T-helper 1 cell (primary cell): ENCODE measurements at regions not wholly inside any gene's neighbourhood (a gene's known extent, or its start where the extent isn't known, plus 50 kb on each side); places are given as distances from the start of the nearest gene placed in this dataset.

ENCODE experiments used
- DNase-seq, 5 donors: peaks; one replicate each; pipeline ENCODE4 v3.0.0-alpha.2; 2012 to 2020

DNA sequence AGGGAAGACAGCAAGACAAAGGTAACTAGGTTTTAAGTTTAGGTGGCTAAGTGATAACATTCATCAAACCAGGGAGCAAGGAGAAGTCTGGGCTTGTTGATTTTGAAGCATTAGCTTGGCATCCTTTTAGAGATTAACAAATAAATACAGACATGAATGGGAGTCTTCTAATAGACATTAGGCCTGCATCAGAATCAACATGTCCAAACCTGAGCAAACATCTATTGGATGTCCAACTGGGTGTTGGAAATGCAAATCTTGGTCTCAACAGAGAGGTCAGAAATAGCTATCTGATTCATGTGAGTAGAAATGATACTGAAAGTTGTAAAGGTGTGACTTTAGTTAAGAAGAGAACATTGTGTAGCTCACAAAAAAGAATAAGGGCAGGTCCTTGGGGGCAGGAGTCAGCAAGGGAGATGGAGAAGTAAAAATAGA, 85.5 kb upstream of the RND3 start:
- no peak for DNase-seq

DNA sequence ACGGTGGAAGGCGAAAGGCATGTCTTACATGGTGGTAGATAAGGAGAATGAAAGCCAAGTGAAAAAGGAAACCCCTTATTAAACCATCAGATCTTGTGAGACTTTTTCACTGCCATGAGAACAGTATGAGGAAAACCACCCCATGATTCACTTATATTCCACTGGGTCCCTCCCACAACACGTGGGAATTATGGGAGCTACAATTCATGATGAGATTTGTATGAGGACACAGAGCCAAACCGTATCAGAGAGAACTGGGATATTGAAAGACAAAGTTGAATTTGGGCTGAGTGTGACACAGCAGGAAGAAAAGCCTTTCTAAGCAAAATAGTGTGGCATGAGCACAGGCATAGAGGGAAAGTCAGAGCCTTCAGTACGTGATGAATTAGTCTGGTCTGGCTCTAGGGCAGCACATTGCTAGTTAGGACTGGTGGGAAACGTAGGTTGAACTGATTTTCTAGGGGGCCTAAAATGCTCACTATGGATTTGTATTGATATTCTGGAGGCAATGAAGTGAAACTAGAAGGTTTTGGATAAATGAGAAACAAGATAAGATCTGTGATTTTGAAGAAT, 84.8 kb upstream of the RND3 start:
- DNase-seq = no peak

DNA sequence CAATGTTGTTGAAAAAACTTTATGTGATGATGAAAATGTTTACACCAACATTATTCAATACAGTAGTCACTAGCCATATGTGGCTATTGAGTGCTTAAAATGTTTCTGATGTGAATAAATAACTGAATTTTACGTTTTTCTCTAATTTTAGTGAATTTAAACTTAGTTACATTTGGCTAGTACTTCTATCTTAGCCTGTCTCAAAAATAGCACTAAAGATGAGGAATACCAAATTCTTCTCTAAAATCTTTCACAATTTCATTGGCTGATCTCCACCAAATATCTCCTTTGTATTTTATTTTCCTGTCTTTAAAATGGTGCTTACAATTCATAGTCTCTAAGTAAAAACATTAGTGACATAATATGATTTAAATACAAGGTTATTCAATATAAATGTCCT, 83.7 kb upstream of the RND3 start:
- DNase-seq = no peak

DNA sequence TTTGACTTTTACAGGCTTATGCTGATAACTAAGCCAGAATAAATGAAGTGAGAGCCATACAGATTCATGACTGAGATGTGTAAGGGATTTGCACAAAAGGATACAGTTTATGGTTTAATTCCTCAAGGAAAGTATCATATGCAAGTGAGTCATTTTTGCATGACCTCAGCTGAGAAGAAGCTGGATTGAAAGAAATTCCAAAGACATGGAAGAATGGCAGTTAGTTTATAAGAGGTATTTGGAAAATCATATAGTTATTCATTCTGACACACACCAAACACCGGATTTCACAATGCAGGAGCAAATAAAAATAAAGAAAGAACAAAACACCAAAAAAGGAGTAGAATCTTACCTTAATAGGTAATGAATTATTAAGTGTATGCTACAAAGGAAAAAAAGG, 83.2 kb upstream of the RND3 start:
- DNase-seq = no peak

DNA sequence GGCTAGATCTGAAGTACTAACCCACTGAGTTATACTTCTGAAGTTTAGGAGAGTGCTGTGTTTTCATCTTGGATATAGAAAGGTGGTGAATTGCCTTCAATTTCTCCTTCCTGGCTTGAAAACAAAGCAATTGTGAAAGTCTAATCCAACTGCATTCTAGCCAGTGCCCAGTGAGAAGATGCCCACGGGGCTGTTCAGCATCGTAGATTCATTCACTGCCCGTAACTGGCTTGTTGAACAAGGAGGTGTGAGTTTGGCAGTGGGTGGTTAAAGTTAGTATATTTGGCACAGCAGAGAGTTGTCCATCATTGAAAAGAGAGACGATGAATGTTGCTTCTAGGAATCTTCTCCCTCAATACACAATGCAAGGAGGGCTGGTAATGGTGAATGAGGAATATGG, 82.3 kb upstream of the RND3 start:
- DNase-seq = no peak

DNA sequence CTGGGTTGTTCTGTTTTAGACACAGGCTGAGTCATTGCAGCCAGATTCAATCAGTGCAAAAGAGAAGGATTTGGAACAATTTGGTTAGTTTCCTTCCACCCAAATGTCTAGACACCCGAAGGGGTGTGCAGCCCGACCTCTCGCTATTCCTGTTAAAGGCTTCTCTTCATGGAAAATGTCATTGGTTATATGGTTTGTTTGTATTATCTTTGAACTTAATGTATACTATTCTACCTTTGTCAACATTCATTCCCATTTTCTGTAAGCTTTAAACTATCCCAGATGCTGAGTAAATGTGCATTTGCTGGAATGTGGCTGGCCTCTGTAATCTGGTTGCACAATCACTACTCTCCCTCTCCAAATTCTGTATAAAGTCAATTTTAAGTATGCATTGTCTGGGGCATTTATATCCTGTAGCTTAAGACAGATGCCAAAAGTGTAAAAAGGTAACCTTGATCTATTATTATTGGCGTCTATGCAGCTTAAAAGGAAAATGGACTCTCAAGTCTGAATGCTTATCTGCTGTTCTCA, 80.4 kb upstream of the RND3 start:
- DNase-seq = no peak

DNA sequence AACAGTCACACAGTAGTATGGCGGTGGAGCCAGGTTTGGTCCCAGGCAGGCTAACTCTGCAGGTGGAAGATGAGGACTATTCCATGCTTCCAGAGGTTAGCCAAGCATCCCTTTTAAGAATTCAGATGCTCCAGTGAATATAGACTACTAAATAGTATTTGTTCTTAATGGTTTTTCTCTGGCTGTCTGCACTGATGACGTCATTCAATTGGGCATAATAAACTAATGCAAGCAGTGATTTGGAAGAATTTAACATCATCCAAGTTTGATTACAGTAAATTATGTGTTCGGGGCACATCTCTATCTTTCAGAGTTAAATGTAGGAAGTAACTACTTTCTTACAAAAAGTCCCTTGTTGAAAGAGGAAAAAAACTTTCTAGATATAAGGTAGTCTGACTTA, 78.8 kb upstream of the RND3 start:
- no peak for DNase-seq

DNA sequence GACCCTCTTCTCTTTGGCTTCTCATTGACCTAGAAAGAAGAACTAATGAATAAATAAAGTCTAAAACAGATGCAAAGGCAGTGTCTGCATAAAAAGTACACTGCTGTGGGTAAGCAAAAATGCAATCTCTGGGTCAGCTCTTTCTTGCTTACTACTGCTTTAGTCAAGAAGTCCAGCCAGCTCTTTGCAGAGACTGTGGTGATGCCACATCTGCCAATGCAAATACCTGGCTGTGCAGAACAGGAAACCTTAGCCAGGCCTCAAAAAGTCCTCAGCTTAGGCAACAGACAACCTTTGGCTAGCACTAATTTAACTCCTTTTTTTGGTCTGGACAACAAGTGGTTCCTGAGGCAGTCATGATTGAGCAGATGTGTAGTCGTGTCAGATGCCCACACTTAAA, 73.6 kb upstream of the RND3 start:
- DNase-seq = no peak

DNA sequence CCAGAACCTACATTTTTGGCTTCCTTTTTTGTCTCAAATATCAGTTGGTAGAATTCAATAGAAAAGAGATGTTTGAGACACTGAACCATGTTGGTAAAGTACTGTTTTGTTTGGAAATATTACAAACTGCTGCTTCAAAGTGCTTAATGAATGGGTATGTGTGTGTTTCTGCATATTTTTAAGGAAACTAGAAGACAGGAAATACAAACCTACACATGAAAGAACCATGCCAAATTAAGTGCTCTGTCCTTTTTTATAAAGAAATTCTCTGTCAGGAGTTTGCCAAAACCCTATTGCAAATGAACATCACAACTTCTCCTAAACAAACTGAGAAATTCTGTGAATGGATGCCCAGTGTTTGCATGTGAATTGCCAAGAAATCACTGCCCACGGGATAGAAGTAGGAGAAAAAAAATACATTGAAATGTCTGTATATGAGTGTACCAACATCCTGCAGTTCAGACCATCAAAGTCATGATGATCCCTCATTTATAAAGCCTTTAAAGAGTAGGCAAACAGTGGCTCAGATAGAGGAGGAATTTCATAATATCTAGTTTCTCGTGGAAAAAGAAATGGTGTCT, 69.6 kb upstream of the RND3 start:
- no peak for DNase-seq

DNA sequence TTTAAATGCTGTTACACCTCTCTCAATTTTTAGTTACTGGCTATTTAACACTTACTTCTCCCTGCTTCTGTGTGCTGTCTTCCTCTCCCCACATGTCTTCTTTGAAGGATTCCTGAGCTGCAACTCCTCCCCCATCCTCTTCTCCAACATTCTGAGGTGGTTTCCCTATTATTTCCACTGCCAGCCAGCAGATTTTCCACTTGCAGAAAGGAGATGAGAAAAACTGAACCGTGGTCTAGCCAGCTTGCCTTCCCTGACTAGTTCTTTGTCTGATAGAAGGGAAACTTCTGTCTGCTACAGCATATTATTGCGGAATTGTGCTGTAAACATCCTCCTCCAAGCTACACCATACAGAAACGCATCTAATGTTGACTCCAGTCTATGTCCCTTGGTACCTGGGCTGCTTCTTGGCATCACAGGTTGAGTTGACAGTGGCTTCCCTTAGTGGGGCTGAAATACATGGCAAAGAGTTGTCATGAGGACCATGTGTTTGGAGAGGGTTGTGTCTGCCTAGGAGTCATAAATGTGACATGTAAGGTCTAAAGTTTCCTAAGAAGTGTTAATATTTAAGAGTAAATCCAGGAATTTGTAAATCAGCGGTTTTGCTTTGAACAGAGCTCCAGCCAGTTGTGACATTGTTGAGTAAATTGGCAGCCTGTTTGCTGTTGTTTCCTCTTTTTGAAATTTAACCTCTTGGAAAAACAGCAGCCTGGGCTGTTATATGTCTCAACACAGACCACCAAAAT, 68.3 kb upstream of the RND3 start:
- no peak for DNase-seq

DNA sequence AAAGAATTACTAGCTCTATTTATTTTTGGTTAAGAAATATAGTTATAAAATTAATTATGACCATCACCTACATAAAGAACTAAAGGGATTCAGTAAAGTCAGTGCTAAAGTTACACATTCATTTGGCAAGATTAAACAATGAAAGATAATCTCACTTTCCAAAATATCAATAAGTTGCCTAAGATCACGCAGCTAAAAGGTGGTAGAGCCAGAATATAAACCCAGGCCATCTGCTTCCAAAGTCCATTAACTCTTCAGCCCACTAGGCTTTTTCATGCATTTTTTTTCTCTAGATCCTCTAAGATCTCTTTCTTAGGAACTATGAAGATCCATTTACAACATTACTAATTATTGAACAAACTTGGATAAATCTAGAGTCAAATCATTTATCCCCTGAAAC, 66.6 kb upstream of the RND3 start:
- no peak for DNase-seq

DNA sequence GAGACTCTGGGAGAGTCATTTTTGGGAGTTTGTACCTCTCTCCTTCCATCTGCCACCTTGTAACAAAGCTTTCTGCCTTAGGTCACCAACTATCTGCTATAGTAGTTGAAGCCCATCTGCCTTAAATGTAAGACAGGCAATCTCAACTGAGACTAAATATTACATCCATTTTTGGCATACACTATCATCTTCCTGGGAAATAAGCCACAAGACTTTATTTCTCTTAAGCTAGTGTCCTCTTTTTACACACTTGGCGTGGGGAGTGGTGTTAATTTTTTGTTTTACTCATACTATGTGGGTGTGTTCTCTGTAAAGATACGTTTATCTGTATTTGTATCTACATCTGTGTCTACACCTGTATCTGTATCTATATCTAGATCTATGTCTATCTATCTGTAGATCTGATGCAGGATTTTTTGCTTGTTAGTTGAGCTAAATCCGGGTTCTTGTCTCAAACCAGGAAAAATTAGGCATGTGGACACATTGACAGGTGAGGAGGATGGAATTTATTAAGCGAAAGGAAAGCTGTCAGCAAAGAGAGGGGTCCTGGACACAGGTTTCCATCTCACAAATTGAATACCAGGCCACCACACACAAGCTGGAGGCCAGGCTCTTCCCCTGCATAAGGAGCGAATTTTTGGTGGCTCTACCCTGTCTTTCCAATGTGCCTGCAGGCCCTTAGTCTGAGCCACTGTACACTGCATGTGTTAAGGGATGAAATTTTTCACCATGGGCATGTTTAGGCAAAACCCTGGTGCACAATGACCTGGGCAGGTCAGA, 64.8 kb upstream of the RND3 start:
- no peak for DNase-seq

DNA sequence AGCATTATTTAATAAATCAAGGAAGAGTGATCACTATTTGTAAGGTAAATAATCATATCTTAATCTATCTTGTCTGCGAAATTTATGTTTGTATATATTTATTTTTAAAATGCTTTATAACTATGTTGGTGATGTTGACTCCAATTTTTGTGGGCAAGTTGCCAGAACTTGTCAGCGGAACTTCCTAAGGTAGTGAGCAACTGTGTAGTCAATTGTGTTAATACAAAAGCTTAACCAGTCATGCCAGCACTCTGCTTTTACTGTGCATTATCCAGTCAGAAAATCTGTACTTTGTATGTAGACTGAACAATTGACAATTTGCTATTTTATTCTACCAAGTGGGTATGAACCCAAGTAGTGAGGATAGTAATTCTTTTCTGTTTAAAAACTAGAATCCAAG, 61.9 kb upstream of the RND3 start:
- DNase-seq = no peak

DNA sequence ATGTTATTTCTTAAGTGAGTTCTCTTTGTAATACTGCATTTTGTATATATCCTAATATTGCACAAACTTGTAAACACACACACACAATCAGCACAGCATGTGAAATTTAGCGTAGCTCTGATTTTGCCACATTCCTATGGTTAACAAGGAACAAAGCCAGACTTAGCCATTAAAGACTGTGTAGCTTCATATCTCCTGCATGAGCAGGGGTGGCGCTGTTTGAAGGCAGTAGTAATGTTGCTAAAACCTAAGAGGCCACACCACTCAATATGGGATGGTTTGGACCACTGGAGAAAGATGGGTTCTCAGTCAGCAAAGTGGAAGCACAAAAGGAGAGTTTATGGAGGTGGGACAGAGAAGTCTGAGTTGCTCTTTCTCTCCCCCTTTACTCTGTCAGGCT, 61.1 kb upstream of the RND3 start:
- no peak for DNase-seq

DNA sequence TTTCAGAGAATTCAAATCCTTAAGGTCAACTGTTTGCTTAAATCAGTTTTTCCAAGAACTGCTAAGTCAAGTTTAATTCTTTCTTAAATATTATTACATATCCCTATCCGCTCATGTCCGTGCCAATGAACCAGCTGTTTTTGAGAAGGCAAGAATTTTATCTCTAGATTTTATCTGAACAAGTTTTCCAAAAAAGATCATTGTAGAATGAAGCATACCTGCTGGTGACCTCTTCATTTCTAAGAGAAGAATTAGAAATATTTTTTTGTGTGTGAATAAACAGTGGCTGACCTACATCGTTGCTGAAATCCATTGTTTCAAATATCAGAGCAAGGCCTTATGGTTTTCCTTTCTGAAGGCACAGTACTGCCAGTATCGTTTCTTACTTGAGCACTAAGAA, 58.4 kb upstream of the RND3 start:
- DNase-seq = no peak

DNA sequence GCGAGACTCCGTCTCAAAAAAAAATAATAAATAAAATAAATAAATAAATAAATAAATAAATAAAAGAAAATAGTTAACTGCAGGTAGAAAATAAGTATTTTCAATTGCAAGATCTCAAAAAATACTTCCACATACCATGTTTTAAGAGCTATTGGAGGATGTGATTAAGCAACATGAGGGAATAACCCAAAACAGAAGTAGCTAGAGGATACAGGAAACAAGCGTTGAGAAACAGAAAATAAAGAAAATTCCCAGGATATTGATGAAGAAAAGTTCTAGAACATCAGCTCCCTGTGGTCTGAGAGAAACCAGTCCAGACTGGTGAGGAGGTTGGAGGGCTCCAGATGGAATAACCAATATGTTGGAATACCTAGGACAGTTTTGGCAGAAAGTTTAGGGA, 57.3 kb upstream of the RND3 start:
- no peak for DNase-seq

DNA sequence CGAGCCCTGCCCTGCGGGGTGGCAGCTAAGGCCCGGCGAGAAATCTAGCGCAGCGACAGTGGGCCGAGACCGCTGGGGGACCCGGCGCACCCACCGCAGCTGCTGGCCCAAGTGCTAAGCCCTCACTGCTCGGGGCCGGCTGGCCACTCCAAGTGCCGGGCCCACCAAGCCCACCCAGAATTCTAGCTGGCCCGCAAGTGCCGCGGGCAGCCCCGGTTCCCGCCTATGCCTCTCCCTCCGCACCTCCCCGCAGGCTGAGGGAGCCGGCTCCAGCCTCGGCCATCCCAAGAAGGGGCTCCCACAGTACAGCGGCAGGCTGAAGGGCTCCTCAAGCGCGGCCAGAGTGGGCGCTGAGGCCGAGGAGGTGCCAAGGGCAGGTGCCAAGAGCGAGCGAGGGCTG, 55.2 kb upstream of the RND3 start:
- DNase-seq = no peak

DNA sequence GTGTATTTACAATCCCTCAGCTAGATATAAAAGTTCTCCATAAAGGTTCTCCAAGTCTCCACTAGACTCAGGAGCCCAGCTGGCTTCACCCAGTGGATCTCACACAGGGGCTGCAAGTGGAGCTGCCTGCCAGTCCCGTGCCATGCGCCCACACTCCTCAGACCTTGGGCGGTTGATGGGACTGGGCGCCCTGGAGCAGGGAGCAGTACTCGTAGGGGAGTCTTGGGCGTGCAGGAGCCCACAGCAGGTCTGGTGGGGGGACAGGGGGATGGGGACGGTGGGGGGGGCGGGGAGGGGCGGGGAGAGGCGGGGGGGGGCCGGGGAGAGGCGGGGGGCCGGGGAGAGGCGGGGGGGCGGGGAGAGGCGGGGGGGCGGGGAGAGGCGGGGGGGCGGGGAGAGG, 54.7 kb upstream of the RND3 start:
- DNase-seq = no peak

DNA sequence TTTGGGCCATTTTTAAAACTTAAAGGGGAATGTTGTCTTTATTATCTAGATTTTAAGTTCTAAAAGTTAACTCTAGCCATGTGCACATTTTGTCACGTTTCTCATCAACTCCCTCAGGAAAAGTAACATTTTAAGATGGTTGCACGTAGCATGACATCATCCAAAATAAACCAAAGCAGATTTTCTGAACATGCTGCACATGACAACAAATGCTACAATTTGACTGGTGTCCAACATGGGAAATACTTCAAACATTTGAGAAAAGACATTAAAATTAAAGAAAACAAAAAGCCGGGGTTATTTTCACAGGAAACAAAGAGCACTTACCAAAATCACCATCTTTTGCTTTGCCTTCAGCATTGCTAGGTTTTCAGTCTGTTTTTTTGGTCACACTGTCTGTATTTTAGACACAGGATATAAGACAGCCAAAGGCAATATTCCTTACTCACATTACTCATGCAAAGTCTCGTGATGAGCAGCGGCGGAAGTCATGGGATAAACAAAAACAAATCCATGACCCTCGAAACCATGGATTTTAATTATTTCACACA, 51.3 kb upstream of the RND3 start:
- no peak for DNase-seq
